K562 (cell line): ENCODE measurements at regions not wholly inside any gene's neighbourhood (a gene's known extent, or its start where the extent isn't known, plus 50 kb on each side); places are given as distances from the start of the nearest gene placed in this dataset.

Experiments
- ATF7 ChIP-seq: fragments of 450-650 bp; IDR thresholded peaks from 2 replicates; pipeline ENCODE4 v1.7.1; 2014; ENCODE audit warnings: mild to moderate bottlenecking, moderate library complexity
- CHCHD3 ChIP-seq: fragments of 250-450 bp; sonication (Bioruptor Pico); IDR thresholded peaks from 2 replicates; pipeline ENCODE4 v2.1.2; 2022; ENCODE audit warnings: mild to moderate bottlenecking
- HNRNPLL ChIP-seq: fragments of 200-400 bp; formaldehyde crosslinking; IDR thresholded peaks from 2 replicates; pipeline ENCODE4 v1.6.1; 2017; ENCODE audit warnings: low read length, low read depth, mild to moderate bottlenecking; ENCODE audit not compliant: poor library complexity, severe bottlenecking
- L3MBTL2 ChIP-seq: fragments of 450-650 bp; IDR thresholded peaks from 2 replicates; pipeline ENCODE4 v1.6.1; 2016; ENCODE audit warnings: mild to moderate bottlenecking, moderate library complexity
- MAFK ChIP-seq: IDR thresholded peaks from 2 replicates; pipeline ENCODE4 v1.6.1; 2011; ENCODE audit warnings: low read length, improper control_type of control experiment
- MTA2 ChIP-seq: fragments of 450-650 bp; IDR thresholded peaks from 2 replicates; pipeline ENCODE4 v1.6.1; 2016; ENCODE audit warnings: low read depth
- PHF20 ChIP-seq: fragments of 450-650 bp; IDR thresholded peaks from 2 replicates; pipeline ENCODE4 v1.6.1; 2018; ENCODE audit not compliant: partially characterized antibody
- RAD21 ChIP-seq, 2 experiments: fragments of 250-450 bp in 1 of 2; fragments of 450-650 bp in 1 of 2; sonication (Bioruptor Pico) in 1 of 2; formaldehyde crosslinking in 1 of 2; IDR thresholded peaks in 1 of 2; conservative IDR thresholded peaks in 1 of 2; 2 replicates each; pipeline versions ENCODE4 v1.4.0 to v1.8.0; 2020 to 2022; ENCODE audit warnings: mild to moderate bottlenecking in 2 of 2, moderate library complexity in 1 of 2
- YY1 ChIP-seq, 3 experiments: IDR thresholded peaks; 2 replicates each; pipeline ENCODE4 v1.6.1; 2011; ENCODE audit warnings: low read length in 2 of 3, mild to moderate bottlenecking in 2 of 3, moderate library complexity in 2 of 3, borderline replicate concordance in 1 of 3, control low read depth in 1 of 3, low read depth in 1 of 3; ENCODE audit not compliant: insufficient read depth in 3 of 3, insufficient replicate concordance in 2 of 3, control insufficient read depth in 1 of 3, insufficient read length in 1 of 3; ENCODE audit errors: extremely low read depth in 1 of 3
- ZKSCAN3 ChIP-seq: fragments of 250-450 bp; sonication (Bioruptor Pico); IDR thresholded peaks from 2 replicates; pipeline ENCODE4 v1.4.0; 2020
- ZNF124 ChIP-seq: sonication (generic); formaldehyde crosslinking; IDR thresholded peaks from 2 replicates; pipeline ENCODE4 v1.8.1; 2022; ENCODE audit warnings: missing genetic modification reagents
- ZNF24 ChIP-seq: fragments of 450-650 bp; IDR thresholded peaks from 2 replicates; pipeline ENCODE4 v1.6.1; 2016
- ZNF408 ChIP-seq: fragments of 250-450 bp; sonication (Bioruptor Pico); IDR thresholded peaks from 2 replicates; pipeline ENCODE4 v1.4.0; 2020; ENCODE audit warnings: low read depth, mild to moderate bottlenecking, moderate library complexity
- TF ChIP-seq, protein P1 (sequence below): fragments of 250-450 bp; sonication (Bioruptor Pico); IDR thresholded peaks from 2 replicates; pipeline ENCODE4 v1.4.0; 2020
- TF ChIP-seq, protein P2 (sequence below): fragments of 450-650 bp; IDR thresholded peaks from 2 replicates; pipeline ENCODE4 v1.6.1; 2017; ENCODE audit warnings: mild to moderate bottlenecking, moderate library complexity
- TF ChIP-seq, protein P3 (sequence below), 3 experiments: fragments of 200-800 bp in 1 of 3; fragments of 250-450 bp in 1 of 3; fragments of 450-650 bp in 1 of 3; sonication (Bioruptor Pico) in 1 of 3; sonication (Bioruptor generic) in 1 of 3; formaldehyde crosslinking in 1 of 3; IDR thresholded peaks; 2 replicates each; pipeline versions ENCODE4 v1.6.1 to v1.8.0; 2016 to 2022; ENCODE audit warnings: mild to moderate bottlenecking in 2 of 3, missing genetic modification characterization in 2 of 3, missing compliant biosample characterization in 1 of 3, moderate library complexity in 1 of 3
- TF ChIP-seq, protein P4 (sequence below): sonication (generic); formaldehyde crosslinking; IDR thresholded peaks from 2 replicates; pipeline ENCODE4 v1.8.0; 2022; ENCODE audit warnings: mild to moderate bottlenecking, missing genetic modification reagents

DNA sequence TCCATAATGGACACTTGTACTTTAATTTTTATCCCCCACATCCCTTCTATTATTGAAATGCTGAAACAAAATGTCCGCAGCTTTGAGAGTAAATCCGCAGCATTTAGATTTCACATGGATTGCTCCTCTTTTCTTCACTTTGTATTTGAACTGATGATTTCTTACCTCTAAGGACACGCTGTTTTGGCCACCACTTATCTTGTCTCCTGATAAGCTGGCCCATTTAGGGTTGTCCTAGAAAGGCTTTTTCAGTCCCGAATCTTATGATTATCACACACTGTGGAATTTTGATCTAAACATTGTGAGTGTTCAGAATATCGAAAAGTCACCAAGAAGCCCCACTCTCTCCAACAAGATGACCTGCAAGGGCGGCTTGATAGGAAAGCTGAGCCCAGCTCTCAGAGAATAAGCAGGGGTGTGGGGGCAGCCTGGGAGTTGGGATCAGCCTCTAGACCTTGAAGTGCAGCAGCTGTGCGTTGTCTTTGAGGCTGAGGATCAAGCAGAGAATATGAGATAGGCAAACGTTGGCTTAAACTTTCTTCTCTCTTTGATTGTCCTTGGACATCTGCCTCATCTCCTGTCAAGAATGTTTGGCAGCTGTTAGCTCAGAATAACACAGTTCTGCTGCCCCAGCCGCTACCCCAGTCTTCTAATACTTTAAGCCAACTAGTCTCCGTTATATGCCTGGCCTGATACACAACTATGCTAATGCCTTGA, 399.7 kb upstream of the NR2F2 start (continued):
- TF ChIP-seq, protein P1, sequence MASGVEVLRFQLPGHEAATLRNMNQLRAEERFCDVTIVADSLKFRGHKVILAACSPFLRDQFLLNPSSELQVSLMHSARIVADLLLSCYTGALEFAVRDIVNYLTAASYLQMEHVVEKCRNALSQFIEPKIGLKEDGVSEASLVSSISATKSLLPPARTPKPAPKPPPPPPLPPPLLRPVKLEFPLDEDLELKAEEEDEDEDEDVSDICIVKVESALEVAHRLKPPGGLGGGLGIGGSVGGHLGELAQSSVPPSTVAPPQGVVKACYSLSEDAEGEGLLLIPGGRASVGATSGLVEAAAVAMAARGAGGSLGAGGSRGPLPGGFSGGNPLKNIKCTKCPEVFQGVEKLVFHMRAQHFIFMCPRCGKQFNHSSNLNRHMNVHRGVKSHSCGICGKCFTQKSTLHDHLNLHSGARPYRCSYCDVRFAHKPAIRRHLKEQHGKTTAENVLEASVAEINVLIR (CRISPR knock-in tag) = no peak
- TF ChIP-seq MTA2 (0 out of 2 replicates have a peak, but pooled peaks have one; percentile 18), L3MBTL2 (peak; percentile 17), ZNF24 (no peak), YY1 (IDR thresholded peaks at IDR 0.05; ENCODE audit: borderline replicate concordance in 1 of 3, control insufficient read depth in 1 of 3, extremely low read depth in 1 of 3, insufficient read depth in 3 of 3, insufficient read length in 1 of 3, insufficient replicate concordance in 2 of 3, low read depth in 1 of 3, low read length in 2 of 3) (no peak), ATF7 (peak; percentile 10; the same call in 1 of the 2 replicates), PHF20 (no peak), CHCHD3 (CRISPR knock-in tag) (no peak), RAD21 (CRISPR knock-in tag; conservative IDR thresholded peaks at IDR 0.05 in 1 of 2, IDR thresholded peaks at IDR 0.05 in 1 of 2) (no peak), ZNF408 (CRISPR knock-in tag) (no peak), MAFK (no peak), HNRNPLL (no peak), ZKSCAN3 (CRISPR knock-in tag) (no peak), ZNF124 (CRISPR knock-in tag) (no peak)
- TF ChIP-seq, protein P2, sequence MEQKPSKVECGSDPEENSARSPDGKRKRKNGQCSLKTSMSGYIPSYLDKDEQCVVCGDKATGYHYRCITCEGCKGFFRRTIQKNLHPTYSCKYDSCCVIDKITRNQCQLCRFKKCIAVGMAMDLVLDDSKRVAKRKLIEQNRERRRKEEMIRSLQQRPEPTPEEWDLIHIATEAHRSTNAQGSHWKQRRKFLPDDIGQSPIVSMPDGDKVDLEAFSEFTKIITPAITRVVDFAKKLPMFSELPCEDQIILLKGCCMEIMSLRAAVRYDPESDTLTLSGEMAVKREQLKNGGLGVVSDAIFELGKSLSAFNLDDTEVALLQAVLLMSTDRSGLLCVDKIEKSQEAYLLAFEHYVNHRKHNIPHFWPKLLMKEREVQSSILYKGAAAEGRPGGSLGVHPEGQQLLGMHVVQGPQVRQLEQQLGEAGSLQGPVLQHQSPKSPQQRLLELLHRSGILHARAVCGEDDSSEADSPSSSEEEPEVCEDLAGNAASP = no peak
- TF ChIP-seq, protein P3, sequence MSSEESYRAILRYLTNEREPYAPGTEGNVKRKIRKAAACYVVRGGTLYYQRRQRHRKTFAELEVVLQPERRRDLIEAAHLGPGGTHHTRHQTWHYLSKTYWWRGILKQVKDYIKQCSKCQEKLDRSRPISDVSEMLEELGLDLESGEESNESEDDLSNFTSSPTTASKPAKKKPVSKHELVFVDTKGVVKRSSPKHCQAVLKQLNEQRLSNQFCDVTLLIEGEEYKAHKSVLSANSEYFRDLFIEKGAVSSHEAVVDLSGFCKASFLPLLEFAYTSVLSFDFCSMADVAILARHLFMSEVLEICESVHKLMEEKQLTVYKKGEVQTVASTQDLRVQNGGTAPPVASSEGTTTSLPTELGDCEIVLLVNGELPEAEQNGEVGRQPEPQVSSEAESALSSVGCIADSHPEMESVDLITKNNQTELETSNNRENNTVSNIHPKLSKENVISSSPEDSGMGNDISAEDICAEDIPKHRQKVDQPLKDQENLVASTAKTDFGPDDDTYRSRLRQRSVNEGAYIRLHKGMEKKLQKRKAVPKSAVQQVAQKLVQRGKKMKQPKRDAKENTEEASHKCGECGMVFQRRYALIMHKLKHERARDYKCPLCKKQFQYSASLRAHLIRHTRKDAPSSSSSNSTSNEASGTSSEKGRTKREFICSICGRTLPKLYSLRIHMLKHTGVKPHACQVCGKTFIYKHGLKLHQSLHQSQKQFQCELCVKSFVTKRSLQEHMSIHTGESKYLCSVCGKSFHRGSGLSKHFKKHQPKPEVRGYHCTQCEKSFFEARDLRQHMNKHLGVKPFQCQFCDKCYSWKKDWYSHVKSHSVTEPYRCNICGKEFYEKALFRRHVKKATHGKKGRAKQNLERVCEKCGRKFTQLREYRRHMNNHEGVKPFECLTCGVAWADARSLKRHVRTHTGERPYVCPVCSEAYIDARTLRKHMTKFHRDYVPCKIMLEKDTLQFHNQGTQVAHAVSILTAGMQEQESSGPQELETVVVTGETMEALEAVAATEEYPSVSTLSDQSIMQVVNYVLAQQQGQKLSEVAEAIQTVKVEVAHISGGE (CRISPR knock-in tag; IDR thresholded peaks at IDR 0.05) = no peak
- TF ChIP-seq, protein P4, sequence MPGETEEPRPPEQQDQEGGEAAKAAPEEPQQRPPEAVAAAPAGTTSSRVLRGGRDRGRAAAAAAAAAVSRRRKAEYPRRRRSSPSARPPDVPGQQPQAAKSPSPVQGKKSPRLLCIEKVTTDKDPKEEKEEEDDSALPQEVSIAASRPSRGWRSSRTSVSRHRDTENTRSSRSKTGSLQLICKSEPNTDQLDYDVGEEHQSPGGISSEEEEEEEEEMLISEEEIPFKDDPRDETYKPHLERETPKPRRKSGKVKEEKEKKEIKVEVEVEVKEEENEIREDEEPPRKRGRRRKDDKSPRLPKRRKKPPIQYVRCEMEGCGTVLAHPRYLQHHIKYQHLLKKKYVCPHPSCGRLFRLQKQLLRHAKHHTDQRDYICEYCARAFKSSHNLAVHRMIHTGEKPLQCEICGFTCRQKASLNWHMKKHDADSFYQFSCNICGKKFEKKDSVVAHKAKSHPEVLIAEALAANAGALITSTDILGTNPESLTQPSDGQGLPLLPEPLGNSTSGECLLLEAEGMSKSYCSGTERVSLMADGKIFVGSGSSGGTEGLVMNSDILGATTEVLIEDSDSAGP = no peak
